GM19455 (cell line): ENCODE measurements at regions not wholly inside any gene's neighbourhood (a gene's known extent, or its start where the extent isn't known, plus 50 kb on each side); places are given as distances from the start of the nearest gene placed in this dataset.
"Not testable (repeated sequence)": the region's sequence is repeated elsewhere in the genome, so short reads cannot be mapped to it uniquely, and the experiment has no call there.

ENCODE experiments used
- ATAC-seq: cut with Tn5 transposase; IDR thresholded peaks from one replicate; pipeline ENCODE4 v1.9.1; 2021; ENCODE audit not compliant: unreplicated experiment

DNA sequence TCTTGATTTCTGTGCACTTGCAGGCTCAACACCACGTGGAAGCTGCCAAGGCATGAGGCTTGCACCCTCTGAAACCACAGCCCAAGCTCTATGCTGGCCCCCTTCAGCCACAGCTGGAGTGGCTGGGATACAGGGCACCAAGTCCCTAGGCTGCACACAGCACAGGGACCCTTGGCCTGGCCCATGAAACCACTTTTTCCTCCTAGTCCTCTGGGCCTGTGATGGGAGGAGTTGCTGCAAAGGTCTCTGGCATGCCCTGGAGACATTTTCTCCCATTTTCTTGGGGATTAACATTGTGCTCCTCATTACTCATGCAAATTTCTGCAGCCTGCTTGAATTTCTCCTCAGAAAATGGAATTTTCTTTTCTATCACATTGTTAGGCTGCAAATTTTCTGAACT is 629.8 kb upstream of the NR2F2 start:
- ATAC-seq, result not testable (repeated sequence)

DNA sequence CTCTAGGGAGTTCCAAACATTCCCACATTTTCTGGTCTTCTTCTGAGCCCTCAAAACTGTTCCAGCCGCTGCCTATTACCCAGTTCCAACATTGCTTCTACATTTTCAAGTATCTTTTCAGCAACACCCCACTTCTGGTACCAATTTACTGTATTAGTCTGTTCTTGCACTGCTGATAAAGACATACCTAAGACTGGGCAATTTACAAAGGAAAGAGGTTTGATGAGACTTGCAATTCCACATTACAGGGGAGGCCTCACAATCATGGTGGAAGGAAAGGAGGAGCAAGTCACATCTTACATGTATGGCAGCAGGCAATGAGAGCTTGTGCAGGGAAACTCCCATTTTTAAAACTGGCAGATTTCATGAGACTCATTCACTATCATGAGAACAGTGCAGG is 629.1 kb upstream of the NR2F2 start:
- no peak for ATAC-seq

DNA sequence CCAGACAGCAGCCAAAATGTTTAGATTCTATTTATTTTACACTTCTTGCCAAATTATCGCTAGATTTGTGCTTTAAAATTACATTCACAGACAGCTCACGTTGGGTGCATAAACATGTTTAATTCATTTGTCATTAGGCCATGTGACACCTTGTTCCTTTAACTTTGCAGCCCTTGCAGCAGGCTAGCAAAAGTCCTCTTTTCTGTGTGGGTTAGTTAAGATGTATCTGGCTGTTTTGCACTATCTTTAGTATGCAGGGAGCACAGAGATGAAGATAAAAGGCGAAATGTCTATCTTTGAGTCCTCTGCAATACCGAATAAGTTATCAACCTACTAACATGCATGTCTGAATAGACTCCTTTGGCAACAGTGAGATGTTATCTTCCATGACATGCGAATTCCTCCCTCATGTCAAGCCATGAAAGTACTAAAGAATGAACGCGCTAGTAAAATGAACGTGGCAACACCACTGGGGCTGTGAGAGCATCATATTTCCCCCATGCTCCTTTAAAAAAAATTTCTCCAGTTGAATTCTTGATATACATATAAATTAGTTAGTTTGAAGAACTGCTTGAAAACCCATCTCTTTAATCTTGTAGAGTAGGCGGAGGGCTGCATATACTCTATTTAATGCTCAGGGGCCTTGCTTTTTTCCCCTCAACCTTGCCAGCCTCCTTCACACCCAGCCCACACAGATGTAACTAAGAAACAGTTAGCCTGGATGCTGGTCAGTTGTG is 620.4 kb upstream of the NR2F2 start:
- no peak for ATAC-seq

DNA sequence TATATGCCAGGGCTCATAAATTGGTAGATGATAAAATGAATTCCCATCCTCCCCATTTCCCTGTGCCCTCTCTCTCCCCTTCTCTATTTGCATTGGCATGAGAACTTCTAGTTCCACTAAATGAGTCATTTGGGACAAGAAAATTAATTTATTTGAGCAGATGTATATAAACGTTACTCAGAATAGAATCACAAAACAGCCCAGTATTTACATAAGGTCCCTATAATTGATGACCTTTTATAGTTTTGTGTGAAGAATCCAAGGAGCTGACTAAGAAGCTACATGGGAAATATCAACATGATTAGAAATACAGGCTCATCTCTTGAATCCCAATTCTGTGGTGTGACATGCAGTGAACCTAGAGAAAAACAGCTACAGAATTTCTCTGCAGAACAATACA is 617.7 kb upstream of the NR2F2 start:
- ATAC-seq, result no peak

DNA sequence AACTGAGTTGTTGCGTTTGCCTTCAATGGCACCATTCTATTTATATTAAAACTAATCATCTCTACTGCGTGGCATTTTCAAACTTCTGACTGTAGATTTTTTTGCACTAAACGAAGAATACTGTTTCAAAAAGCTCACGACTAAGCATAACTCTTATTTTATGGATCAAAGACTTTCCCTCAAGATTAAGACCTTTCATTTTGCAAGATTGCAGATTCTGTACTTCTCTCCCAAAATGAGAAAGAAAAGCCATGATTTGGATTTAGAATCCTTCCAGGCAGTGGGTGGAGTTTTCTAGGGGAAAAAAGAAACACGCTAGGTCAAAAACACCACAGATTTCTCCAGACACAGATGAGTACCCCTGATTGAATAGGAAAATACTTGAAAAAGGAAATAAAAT is 617.2 kb upstream of the NR2F2 start:
- ATAC-seq, result no peak

DNA sequence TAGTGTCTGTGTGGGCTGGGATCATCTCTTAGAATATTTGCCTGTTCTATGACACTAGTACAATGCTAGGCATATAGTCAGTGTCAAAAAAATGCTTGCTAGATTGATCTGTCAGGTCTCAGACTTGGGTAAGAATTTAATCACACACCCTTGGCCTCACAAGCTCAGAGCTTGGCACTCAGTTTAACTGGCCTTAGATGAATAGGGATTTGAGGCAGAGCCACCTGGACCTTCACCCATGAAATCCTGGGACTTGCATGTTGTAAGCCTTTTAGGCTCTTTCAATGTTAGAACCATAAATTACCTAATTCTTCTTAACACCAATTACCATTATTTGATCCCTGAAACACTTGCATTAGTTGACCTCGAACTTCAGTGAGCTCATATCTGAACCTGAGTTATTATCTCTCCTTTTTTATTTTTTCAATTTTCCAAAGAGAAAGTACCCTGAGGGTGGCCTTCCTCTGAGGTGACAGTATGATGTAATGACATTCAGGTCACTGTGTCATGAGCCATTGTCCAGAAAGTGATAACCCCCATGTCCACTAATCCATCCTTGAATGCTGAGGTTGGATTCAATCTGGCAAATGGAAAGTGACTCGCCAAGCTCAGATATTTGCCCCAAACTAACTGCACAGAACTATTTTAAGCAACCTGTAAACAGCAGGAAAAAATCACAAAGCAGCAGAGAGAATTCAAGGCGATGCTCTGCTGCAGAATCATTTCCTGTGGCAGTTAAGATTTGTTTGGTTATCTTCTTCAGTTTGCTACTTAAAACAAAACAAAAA is 615.2 kb upstream of the NR2F2 start:
- ATAC-seq, result no peak

DNA sequence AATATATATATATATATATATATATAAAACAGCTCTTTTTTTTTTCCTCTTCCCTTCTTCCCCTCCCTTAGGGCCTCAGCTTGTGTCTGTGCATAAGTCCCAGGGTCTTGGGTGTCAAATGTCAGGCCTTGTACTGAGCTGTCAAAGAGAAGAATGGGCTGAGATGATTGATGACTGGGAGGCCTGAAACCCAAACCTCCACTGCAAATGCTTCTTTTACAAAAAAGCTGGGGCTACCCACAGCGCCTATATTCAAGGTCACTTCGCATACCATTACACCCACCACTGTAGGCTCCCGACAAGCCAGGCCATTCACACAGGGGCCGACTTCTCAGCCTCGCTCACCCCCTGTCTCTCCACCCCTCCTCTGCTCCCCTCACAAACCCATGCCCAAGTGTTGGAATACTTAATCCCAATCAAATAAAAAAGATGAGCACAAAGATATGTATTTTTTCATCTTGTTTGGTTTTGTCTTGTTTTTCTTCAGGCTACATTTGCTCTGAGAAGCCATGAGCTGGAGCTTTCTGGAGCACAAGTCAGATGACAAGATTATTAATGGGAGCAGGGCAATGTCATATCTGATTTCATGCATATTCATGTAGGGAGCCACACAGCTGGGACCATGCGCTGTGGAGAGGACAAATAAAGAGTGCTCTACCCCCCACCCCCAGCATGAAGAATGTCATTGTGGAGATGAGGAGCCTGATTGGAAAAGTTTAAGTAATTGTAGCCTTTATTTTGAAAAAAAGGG is 614.4 kb upstream of the NR2F2 start:
- no peak for ATAC-seq

DNA sequence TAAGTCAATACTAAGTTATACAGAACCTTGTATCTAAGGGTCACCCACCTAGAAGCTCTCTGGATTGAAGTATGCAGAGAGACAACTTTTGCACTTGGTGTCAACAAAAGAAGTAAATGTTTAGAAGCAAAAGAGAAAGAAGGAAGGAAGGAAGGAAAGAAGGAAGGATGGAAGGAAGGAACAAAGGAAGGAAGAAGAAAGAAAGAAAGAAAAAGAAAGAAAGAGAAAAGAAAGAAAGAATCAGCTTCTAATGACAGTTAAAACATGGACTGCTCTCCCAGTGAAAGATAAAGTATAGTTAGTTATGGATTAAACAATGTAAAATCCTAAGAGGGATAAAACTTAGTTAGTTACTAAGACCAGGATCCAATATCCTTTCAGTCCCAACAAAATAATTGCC is 613.8 kb upstream of the NR2F2 start:
- no peak for ATAC-seq

DNA sequence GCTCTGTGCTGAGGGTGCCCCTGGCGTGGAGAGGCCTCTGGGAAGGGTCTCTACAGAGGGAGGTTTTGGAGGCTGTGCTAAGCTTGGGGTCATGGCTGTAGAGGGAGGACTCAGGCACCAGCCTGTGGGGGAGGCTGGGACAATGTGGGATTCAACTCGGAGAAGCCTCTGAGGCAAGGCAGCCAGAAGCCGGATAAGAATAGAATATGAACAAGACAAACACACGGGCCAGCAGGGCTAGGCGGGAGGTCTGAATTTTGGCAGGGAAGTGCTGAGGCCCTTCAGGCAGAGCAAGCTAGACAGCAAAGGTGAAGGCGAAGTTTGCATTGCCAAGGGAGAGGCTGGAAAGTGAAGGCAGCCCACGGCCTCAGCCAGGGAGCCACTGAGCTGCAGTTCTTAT is 612.1 kb upstream of the NR2F2 start:
- no peak for ATAC-seq

DNA sequence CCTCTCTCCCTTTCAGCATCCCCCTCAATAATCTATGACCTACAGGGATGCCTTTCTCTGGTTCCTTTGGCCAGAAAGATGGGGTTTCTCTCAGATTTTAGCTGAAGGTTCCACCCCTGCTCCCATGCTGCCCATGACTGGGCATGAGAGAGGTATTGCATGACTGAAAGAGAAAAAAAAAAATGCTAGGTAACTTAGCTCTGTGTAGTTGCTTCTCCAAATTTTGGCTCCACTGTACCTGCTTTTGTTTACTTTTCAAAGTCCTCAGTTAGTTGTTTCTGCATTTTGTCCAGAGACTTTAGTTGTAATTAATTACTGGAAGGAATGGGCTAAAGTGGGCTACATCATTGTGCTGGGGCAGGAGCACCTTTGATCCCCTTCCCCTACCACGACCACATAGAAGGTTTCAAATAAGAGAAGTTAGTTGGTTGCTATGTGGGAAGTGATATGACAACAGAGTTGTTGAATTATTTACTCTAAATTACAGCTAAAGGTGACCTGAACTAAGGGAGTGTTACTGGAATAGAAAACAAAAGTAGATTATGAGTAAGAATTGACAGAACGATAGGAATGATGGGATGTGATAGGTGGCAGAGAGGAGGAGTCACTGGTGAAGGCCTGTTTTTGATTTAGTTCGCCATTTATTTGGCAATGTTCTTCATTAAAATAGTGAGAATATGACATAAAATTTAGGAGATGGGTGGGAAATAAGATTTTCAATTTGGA is 605.4 kb upstream of the NR2F2 start:
- ATAC-seq, result no peak

DNA sequence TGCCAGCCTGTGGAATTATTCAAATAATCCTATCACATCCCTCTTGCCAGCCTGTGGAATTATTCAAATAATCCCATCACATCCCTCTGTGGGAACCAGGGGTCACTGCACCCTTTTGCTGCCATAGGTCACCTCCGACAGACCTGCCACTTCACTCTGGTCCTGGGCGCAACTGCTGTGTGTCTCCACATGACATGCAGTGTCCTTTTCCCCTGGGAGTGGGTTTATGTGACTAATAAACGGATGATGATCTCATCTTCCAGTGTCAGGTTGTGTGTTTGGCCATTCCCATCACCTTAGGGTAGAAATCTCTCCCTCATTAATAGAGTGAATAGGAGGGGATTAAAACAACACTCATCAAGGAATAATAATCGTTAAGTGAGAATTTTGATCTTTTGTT is 603.6 kb upstream of the NR2F2 start:
- no peak for ATAC-seq

DNA sequence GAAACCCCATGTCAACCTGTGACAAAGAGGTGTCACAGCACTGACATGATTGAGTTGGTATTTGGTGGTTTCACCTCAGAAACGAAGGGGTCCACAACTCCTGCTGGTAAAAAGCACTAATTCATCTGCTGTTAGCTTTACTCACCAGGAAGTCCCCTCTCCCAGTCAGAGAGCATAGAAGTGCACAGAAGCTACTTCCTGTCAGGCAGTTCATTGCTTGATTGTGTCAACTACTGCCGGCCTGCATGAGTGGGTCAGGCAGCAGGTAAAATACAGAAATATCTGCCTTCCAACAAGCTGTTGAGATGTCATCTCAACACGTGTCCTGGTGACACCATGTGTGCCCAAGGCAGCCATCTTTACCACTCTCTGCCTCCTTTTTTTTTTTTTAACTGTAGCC is 596.6 kb upstream of the NR2F2 start:
- ATAC-seq, result no peak

DNA sequence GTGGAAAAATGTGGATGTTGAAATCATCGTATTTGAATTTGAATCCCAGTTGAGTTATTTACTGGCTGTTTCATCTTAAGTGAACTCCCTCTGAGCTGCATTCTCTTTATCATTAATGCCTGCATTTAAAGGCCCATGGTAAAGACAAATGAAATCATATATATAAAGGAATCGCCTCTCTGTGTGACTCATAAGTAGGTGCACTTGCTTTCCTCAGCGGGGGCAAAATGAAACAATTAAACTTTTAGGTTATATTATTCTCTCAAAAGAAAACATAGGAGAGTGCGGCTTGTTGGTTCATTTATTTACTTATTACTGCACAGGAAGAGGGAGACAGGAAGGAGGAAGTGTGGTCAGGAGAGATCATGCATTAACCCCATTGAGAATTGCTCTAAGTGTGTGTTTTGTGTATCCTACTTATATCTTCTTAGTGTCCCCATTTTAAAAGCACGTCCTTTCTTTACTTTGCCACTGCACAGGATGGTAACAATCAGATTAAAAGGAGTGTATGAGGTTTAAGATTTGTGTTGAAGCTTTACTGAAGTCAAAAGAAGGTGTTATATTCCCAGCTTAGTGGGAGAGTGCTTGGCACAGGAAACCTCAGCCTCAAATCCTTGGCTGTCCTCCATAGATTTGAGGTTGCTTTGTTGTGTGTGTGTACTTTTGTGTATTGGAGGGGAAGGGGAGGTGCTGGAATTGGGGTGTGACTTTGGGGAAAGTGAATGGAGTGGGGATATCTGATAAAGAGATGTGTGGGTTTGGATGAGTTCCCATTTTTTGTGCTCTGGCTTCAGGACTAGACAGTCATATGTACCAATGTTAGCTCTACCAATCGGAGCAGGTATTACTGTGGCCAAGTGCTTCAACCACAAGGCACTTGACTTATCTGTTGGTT is 595.8 kb upstream of the NR2F2 start:
- ATAC-seq, result no peak

DNA sequence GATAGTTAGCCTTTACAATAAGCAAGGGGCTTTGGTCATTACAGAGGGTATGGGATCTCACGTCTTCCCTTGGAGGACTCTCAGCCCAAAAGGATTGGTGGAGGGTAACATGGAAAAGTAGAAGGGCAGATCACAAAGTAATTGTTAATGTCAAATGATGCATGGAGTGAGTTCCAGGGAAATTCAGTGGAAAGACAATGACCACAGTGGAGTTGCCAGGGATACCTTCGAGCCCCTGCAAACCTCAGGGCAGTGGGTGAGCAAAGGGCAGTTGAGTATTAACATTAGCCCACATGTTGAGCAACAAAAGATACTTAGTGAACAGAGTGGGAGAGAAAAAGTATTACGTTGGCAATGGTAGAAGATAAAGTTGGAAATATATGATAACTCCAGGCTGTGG is 593.4 kb upstream of the NR2F2 start:
- ATAC-seq, result no peak

DNA sequence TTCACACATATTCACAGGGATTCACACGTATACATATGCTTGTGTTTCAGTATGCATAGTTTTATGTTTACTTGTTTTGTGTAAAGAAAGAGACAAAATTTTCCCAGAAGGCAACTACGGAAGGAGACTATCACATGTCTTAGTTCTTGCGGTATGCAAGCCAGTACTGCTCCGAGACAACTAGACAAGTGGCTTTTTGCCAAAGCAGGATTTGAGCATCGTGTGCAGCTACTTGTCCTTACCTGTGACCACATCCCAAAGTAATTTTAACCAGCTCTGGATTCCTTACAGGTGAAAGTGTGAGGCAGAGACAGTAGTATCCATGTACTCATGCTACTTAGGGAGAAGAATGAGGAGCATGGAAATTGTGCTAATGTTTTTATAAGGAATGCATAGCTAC is 591.4 kb upstream of the NR2F2 start:
- no peak for ATAC-seq

DNA sequence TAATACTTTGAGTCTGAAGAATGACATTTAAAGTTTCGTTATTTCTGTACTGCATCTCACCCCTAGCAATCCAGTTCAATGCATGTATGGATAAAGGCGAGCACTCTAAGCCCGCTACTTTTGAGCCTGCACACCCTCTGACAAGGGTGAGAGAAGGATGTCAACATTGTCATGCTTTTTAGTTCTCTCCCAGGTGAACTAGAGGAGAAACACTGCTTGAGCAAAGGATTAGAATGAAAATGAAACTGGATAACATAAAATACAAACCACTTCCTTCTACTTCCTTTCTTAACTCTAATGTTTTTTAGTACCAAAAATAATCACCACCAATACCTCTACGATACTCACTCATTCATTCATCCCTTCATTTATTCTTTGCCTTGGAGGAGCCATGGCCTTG is 588.7 kb upstream of the NR2F2 start:
- no peak for ATAC-seq

DNA sequence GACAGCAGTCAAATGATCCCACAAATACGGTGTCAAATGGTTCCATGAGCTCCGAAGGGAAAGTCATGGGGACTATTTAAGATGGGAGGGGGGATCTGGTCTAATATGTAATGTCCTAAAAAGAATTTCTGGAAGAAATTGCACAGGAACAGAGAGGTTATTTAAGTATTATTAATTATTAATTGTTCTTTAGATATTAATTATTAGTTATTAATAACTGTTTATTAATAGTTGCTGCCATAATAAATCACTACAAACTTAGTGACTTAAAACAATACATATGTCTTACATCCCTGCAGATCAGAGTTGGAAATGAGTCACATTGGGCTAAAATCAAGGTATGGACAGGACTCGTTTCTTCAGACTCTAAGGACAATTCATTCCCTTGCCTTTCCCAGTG is 588.2 kb upstream of the NR2F2 start:
- no peak for ATAC-seq

DNA sequence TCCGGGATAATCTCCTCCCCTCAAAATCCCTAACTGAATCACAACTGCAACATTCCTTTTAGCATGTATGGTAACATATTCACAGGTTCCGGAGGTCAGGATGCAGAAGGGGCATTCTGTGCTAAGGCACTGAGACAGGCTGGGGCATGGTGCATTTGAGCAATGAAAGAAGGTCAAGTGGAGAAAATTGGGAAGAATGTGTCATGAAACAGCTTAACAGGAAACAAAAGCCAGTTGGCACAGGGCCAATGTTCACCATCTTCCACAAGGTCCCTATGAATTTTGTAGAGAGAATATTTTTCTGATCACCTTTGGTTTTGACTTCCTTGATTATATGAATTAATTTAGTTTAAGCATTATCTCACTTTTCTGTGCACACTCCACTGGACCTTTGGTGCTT is 587.7 kb upstream of the NR2F2 start:
- no peak for ATAC-seq

DNA sequence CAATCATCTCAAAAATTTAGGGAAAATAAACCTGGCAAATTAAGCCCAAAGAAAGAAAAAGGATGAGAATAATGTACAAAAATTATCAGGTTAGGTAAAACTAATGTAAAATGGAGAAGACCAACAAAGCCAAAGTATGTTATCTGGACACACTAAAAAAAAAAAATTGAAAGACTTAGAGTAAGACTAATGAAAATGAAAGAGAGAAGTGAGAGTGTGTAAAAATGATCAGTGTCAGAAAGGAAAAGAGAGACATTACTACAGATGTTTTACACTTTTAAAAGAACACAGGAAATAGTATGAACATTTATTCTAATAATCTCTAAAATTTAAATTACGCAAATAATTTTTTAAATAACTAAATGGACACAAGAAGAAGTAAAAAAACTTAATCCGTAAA is 573.3 kb upstream of the NR2F2 start:
- no peak for ATAC-seq

DNA sequence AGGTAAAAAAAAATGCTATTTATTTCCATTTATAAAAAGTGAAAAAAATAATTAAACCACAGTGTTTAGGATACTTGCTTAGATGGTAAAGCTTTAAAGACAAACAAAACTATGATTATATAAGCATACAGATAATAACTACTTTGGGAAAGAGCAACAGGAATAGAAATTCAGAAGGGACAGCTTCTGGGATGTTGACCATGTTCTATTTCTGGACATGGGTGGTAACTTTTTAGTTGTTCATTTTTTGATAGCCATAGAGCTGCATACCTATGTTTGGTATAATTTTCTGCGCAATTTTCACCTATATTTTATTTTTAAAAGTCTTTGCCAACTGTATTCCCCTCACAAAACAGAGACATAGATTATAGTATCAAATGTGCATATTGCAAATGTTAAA is 572.0 kb upstream of the NR2F2 start:
- no peak for ATAC-seq
